Activated CD8-positive, alpha-beta memory T cell treated with anti-CD3 and anti-CD28 coated beads, Interleukin-2, amount 50 U/mL, for 1 hour (primary cell): ENCODE measurements at regions not wholly inside any gene's neighbourhood (a gene's known extent, or its start where the extent isn't known, plus 50 kb on each side); places are given as distances from the start of the nearest gene placed in this dataset.

Source experiments
- DNase-seq: peaks from one replicate; pipeline ENCODE4 v3.0.0-alpha.2; 2020; ENCODE audit errors: extremely low read depth

DNA sequence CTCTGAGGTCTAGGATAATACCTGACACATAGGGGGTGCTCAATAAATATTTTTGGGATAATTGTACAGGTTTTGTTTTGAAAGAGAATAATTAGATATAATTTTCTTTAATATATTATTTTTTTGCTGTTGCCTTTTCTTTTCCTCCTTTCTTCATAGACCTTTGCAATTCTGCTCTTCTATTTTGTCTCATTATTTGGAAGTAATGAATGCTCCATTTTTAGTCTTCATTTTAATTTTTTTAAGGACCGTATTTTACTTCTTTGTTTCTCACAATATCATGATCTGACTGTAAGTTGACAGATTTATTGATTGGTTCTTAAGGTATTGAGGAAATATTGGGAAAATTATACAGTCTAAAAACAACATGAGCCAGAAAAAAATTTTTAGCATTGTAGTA lies 150.5 kb upstream of the TMC3 start:
- no peak for DNase-seq

DNA sequence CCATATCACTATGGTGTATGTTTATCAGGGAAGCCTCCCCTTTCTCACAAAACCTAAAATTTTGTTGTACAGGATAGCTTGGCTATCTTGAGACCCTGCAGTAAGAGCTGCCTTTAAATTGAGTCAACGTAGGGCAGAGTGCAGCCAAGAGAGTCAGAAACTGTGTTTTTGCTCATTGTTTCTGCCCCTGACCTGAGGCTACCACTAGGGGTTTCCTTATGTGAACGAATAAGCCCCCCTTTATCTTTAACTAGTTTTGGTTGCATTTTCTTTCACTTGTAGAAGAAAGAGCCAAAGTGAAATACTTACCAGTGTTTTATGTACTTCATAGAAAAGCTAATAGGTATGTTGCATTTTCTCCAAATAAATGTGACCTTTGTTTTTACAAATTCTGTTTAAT lies 149.9 kb upstream of the TMC3 start:
- DNase-seq, result no peak

DNA sequence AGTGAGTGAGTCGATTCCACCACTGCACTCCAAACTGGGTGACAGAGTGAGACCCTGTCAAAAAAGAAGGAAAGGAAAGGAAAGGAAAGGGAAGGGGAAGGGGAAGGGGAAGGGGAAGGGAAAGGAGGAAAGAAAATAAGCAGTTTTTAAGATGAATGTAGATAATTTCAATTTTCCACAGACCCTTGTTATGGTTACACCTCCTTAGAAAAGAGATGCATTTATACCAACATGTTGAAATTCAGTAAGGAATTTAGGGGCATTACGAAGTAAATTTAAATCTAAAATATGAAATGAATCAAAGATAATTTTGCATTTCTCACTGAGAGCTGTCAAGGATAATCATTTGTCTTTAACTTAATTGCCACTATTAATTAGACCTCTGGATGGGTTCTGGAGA lies 146.5 kb upstream of the TMC3 start:
- no peak for DNase-seq

DNA sequence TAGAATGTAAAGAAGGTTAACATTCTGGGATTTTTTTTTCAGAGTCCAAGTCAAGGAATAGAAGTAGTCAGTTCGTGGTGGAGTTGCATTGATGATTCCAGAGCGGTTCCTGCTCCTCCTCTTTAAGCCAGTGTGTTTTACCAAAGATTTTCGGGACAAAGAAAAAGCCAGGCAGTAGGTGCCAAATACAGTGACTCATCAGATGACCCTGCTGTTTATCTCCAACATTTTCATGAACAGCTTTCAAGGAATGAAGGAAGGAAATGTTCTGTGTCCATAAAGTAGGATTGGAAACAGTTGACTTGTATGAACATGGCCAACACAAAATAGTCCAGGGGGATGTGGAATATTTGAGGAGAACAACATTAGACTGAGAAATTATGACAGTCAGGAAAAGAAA lies 142.4 kb upstream of the TMC3 start:
- no peak for DNase-seq

DNA sequence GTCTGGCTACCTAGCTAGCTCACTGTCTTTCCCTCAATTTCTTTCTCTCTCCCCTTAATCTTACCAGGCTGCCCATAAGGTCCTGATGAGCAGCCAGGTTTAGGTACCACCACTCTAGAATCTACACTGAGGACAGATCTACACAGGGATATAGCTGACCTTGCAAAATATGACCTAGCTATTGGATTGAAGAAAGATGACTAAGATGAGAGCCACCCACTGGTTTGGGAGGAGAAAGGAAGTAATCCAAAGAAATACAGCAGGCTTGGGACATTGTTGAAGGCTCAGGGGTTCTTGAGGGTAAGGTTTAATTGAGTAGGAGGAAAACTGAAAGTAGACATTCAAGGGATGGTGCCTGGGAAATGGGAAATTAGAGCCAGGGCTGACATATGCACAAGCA lies 142.0 kb upstream of the TMC3 start:
- DNase-seq, result no peak

DNA sequence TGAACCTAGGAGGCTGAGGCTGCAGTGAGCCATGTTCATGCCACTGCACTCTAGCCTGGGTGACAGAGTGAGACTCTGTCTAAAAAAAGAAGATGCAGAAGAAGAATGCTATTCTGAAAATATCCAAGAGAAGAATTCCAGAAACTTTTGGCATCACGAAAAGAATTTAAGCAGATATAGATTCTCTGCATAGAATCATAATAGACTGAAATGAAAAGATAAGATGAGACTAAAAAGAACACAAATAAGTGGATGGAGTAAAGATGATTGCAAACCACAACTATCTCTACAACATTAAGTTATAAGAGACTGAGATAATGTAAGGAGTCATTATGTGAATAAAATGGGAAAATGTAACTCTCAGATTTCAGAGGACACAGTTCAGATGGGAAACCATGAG lies 140.7 kb upstream of the TMC3 start:
- no peak for DNase-seq

DNA sequence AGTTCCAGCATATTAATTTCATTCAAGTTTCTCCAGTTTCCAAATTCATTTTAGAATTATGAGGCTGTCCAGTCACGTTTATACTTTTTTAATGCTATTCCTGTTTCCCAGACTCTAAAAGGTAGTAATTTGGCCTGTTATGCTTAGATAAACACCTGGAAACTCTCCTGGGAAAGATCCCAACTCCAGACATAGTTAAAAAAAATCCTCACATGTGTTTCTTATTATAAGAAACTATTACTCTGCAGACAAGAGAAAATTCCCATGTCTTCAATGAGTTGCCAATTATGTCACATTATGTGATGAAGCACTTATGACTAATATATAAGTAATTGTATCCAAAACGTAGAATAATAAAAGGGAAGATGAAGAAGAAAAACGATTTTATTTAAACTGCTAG lies 137.1 kb upstream of the TMC3 start:
- no peak for DNase-seq

DNA sequence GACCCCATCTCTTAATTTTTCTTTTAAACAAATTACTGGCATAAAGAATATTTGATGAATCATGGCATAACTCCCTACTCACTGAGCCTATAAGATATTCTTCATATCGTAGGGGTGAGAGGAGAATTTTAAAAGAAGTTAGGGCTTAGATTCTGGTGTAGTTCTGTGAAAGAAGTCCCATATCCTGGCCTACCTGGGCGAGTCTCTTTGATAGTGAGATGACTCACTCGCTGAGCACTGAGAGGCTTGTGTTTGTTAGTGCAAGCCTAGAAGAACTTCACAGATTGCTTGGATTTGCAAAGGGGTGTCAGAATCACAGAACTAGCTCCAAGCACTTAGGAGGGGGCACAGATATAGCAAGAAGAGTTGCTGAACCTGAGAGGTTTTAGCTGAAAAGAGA lies 133.8 kb upstream of the TMC3 start:
- DNase-seq, result no peak

DNA sequence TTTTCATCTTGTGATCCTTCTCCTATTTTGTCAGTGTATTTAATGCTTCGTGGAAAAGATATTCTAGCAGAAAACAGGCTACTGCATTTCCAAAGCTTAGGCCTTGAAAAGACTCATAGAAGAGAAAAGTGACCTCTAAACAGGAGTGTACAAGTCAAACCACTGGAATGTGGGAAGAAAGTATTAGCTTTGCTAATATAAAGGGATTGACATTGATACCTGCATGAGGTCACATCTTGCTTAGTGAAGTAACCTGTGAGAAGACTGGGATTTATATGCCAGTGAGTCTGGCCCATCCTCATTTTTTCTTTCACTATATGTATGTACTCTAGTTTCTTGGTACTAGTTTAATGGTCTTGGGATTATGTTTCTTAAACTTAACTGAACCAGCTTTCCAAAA lies 132.9 kb upstream of the TMC3 start:
- no peak for DNase-seq

DNA sequence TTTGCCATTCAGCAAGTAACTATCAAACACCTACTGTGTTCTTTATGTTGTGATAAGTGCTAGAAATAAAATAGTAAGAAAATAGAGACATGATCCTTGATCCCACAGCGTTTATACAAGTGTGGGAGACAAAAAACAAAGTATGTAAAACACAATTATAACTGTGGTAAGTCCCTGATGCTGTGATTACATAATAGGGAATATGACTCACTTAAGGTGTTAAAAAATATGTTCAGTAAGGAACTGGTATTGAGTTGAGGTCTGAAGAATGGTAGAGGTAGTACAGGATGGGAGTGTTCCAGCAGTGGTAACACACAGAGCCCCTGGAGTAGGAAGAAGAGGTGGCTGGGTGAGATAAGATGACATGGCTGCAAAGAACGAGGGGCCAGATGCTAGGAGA lies 132.1 kb upstream of the TMC3 start:
- no peak for DNase-seq

DNA sequence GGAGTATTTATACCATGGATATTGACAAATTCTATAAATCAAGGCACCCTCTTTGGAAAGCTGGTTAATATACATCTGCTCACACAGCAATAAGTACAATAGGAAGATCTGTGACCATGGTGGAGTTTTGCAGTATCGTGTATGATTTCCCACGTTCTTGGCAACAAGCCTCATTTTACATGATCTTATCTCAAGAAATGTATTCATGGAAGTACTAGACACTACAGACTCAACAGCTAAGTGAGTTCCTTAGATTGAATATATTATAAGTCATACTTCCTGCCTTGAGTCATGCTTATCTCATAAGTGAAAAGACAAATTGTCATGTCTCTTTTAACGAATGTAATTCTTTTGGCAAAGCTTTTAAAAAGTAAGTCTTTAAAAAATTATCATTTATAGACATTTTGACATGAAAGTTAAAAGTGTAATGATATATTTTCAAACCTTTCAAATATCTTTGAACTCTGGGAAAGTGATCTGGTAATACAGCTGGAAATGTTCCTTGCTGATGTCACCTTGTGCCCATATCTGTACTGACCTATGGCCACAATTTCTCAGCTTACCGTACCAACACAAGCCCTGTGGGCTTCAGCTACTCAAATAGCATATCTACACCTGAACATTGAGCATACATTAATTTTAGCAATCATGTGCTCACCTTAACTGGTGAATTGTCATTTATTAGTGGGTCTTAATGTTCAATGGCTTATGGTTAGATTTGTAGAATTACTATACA lies 130.3 kb upstream of the TMC3 start:
- DNase-seq, result no peak

DNA sequence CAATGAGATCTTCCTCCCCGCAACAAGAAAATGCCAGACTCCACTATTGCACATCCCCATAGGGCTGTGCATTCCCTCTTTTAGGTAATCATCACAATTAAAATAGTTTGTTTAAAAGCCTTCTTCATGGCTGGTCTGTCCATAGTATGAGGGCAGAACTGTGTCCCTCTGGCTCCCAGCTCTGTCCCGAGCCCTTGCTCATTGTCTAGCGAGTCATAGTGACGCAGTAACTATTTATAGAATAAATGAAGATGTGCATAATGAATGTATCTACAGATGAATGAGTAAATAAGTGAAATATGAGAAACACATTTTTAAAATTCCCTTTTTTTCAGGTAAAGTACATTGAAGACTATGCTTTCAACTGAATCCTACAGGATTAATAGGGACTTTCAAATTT lies 128.4 kb upstream of the TMC3 start:
- no peak for DNase-seq

DNA sequence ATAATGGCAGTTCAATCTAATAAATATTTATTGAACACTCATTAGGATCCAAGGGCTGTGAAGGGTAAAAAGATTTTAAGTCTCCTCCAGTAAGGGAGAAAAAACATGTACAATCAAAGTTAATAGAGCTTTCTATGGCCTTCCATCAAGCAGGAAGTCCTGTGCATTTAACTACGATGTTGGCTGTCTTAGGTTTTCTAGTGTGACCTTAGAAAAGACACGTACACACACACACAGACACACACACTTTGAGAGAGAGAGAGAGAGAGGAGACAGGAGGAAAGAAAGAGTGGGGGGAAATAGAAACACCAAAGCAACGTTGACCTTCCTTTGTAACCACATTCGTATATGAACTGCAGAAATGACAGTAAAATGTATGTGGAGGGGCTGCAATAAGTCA lies 126.1 kb upstream of the TMC3 start:
- DNase-seq, result no peak

DNA sequence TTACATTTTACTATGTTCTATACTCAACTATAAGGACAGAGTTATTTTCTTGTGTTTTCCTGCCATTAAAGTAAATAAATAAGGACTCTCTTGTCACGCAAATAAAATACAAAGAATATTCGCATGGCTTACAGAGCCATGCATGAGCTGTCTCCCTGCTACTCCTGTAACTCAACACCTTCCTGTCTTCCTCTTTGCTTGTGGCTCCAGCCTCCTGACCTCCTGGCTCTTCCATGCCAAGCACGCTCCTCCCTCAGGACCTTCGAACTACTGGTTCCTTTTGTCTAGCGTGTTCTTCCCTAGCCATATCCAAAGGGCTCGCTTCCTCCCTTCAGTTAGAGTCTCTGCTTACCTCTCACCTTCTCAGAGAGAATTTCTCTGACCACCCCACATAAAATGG lies 124.3 kb upstream of the TMC3 start:
- DNase-seq, result no peak

DNA sequence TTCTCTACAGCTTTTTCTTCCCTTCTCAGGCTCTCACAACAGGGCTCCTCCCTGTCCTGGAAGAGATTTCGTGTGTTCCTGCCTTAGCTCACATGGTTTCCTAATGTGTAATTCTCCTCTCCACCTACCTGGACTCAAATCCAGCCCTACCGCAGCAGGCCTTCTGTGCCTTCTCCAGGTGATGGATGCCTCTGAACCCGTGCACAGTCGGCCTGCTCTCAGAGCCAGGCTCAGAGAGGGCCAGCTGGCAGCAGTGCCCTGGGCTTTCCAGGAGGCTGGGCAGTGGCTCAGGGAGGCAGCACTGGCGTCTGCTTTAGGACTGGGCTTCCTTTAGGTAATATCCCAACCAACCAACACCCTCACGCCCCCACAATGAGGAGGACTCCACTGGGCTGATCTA lies 123.2 kb upstream of the TMC3 start:
- DNase-seq, result no peak

DNA sequence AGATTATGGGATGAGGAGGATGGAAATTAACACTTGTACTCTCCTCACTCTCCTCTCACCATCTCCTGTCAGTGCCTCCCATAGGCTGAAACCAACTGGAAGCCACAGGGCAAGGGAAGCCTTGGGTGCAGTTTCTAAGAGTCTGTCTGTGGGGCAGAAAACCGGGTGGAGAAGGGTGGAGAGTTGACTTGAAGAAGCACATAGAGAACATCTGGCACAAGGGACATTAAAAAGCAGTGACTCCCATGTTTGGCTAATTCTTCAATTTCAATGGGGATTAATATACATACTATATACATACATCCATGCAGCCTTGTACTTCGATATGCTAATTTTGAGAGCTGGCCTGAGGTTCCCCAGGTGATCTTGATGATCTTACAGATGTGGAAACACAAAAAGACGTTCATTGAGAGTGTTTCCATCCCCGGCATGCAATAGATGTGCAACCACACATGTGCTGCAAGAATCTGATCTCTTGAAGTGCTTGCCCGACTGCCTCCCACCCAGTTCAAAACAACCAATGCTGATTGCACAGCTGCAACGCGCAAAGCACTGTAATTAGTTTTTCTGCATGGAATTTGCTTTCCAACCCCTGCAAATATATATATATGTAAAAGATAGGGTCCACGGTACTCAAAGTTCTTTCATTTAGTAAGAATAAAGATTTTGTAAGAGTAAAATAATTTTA lies 121.9 kb upstream of the TMC3 start:
- no peak for DNase-seq

DNA sequence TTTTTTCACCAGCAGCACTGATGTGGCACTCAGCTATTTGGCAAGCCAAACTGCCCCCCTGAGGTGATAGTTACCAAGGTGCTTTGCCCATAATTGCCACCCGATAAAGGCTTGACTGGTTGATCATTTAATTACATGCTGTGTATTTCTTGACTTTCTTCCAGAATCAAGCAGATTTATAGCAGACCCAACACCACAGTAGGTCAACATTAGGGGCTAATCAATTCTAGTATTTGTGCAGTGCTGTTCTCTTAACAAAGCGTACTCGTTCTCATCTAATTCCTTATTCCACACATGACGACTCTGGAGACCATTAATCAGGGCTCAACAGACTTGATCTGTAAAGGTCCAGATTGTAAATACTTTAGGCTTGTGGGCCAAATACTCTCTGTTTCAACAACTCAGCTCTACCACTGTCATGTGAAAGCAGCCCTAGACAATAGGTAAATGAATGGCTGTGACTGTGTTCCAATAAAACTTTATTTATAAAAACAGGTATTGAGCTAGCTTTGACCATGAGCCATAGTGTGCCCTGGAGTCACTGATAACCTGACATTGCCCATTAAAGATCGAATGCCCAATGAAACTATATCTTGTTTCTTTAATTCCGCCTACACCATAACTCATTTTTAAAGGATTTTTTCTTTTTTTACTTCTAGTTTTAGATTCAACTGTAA lies 119.1 kb upstream of the TMC3 start:
- no peak for DNase-seq

DNA sequence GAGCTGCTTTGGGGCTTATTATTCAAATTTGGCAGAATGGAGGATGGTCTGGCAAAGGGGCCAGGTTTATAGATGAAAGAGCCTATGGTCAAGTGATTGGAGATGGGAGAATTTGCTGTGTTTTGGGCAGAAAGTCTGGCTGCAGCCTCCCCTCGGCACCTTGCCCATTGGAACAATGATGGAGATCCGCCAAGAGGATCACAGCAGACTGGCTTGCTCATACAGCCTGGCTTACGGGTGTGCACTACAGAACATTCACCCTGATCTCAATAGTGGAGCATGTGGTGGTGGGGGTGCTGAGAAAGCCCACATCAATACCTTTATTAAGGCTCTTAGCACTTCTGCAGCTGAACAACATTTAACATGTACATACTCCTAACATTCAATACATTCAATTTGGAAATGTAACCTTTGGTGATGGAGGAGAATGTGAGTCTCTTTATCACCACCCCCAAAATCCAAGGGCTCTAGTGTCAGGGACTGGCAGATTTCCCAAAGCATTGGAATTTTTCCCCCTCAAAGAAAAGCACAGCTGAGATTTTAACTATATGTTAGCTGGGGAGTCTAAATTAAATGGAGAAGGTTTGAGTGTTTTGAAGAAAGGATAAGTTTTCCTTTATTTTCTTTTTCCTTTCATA lies 118.4 kb upstream of the TMC3 start:
- no peak for DNase-seq

DNA sequence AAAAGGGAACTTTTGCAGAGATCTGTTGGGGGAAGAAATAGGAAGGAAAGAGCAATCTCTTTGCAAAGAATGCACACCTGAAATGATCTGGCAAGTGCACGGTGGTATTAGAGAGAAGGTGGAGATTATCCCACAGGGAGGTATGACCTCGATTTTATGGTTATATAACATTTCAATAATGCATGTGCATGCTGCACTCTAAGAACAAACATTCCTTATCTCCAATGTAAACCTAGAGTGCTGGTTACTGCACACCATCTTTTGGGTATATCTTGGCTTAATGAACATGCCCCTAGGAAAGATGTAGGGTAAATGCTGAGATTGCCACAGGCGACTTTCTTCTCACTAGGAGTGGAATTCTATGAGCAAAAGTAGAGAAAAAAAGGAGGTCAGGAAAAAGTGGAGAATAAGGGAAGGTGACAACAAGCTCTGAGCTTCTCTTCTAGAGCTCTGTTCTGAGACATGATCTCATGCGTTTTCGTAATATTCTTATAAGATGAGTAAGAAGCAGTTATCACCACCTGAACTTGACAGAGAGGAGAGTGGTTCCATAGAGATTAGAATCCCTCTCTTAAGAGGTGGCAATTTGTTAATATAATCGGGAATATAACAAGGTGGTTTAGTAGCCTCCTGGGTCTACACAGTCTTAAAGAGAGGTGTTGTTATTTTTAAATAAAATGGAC lies 117.5 kb upstream of the TMC3 start:
- DNase-seq, result no peak

DNA sequence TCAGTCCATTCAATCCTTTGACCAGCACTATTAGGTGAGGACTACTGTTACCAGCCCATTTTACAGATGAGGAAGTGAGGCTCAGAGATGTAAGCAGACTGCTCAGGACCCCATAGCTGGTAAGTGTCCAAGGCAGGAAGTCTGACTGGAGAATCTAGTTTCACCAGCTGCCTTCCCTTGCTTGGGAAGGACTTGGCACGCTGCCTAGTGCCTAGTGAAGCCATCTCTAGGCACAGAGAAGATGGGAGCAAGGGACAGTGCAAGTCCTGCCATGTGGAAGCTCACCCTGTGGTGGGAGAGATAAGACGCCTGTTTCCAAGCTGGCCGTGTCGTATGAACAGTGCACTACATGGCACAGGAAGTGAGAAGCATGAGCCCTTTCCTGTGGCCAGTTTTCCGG lies 111.8 kb upstream of the TMC3 start:
- no peak for DNase-seq

DNA sequence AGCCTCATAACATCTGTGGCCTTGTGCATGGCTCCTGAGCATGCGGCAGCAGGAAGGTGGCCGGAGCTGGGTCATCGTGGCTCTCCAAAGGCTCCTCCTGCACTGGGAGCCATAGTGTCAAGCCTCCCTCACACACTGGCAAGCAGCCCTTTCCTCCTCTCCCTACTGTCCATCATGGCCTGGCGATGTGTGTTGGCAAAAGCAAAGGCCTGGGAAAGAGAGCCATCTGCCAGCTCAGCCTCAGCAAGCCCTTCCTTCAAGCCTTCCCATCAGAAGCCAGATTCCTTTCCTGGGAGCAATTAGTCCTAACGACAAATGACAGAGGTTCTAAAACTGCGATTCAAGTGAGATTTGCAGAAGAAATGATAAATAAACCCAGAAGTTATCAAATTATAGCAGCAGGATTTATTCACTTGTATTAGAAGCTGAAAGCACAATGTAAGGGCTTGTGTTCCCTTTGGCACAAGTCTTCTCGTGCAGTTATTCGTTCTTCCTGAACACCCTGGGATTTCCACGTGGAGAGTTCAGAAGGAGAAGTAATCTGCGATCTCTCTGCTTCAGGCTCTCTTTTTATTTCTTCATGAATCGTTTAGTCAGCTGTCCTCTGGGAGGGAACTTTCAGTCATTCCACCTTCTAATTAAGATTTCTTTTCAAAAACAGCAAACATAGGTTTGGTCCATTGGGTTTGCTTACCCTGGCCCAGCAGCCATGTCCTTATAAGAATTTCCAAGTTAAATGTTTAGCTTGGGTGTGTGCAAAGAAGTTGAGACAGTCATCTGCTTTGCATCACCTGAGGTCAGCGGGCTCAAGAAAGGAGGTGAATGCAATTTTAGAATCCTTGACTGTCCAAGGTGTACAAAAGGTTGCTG lies 110.3 kb upstream of the TMC3 start:
- no peak for DNase-seq
